ENCODE measurements at regions not wholly inside any gene's neighbourhood (a gene's known extent, or its start where the extent isn't known, plus 50 kb on each side); places are given as distances from the start of the nearest gene placed in this dataset.

- TF ChIP-seq PPARA (CRISPR knock-in tag; IDR thresholded peaks at IDR 0.05; ENCODE audit: borderline replicate concordance) = no peak
- ATAC-seq = peak; percentile 87
These were observed 1111.1 kb downstream of the TAF11L14 start for GRCh38 chr5:18745042-18745987.

DNA sequence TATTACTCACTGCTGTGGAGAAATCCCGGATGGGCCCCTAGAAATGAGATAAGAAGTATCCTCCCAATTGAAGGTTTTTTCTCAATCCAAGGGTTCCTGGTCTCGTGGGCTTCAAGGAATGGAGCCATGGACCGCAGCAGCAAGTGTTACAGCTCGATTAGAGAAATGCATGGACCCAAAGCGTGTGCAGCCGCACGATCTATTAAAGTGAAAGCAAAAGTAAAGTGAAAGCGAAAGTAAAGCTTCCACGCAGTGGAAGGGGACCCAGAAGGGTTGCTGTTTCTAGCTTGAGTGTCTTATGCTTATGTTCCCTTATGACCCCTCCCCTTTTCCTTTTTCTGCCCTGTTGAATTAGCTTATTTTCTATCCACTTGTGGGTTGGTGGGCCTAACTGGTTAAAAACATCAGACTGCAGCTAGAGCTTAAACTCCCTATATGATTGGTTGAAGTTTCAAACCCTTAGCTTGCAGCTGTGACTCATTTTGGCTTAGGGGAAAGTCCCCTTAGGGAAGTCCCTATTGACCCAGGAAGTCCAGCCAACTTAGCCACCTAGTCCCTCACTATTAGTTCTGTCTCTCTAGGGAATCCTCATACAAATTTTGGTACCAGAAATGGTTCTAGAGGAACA lies 1111.8 kb downstream of the TAF11L14 start:
- TF ChIP-seq TCF4 (CRISPR knock-in tag; IDR thresholded peaks at IDR 0.05; ENCODE audit: borderline replicate concordance) = no peak
- TF ChIP-seq ESRRG (CRISPR knock-in tag; IDR thresholded peaks at IDR 0.05) = no peak
- TF ChIP-seq CREB5 (CRISPR knock-in tag; IDR thresholded peaks at IDR 0.05; ENCODE audit: low read depth) = no peak

DNA sequence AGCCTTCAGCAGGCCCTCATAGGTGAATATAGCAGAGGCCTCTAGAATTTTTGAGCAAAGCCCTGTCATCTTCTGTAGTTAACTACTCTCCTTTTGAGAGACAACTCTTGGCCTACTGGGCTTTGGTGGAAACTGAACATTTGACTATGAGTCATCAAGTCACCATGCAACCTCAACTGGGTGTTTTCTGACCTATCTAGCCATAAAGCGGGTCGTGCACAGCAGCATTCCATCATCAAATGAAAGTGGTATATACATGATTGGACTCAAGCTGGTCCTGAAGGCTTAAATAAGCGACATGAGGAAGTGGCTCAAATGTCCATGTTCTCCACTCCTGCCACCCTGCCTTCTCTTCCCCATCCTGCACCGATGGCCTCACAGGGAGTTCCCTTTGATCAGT lies 1115.5 kb downstream of the TAF11L14 start:
- ATAC-seq = no peak
- TF ChIP-seq BACH2 (CRISPR knock-in tag; IDR thresholded peaks at IDR 0.05; ENCODE audit: borderline replicate concordance) (no peak), TOX (CRISPR knock-in tag; IDR thresholded peaks at IDR 0.05; ENCODE audit: borderline replicate concordance) (no peak), ISL1 (CRISPR knock-in tag; IDR thresholded peaks at IDR 0.05) (no peak), ARNTL (CRISPR knock-in tag; IDR thresholded peaks at IDR 0.05; ENCODE audit: borderline replicate concordance, low read depth) (no peak), PATZ1 (CRISPR knock-in tag; IDR thresholded peaks at IDR 0.05; ENCODE audit: borderline replicate concordance) (no peak), TSHZ2 (CRISPR knock-in tag; IDR thresholded peaks at IDR 0.05) (no peak), PPARA (CRISPR knock-in tag; IDR thresholded peaks at IDR 0.05; ENCODE audit: borderline replicate concordance) (no peak), CSDC2 (CRISPR knock-in tag; IDR thresholded peaks at IDR 0.05) (no peak), SNAI2 (CRISPR knock-in tag; IDR thresholded peaks at IDR 0.05) (no peak), RARB (CRISPR knock-in tag; IDR thresholded peaks at IDR 0.05) (no peak), OSR1 (CRISPR knock-in tag; IDR thresholded peaks at IDR 0.05) (no peak), ZC3H10 (CRISPR knock-in tag; IDR thresholded peaks at IDR 0.05) (no peak), ESRRG (CRISPR knock-in tag; IDR thresholded peaks at IDR 0.05) (no peak), ZNF8 (CRISPR knock-in tag; IDR thresholded peaks at IDR 0.05) (no peak), ZFP3 (CRISPR knock-in tag; IDR thresholded peaks at IDR 0.05) (no peak), TCF4 (CRISPR knock-in tag; IDR thresholded peaks at IDR 0.05; ENCODE audit: borderline replicate concordance) (no peak), ZNF565 (CRISPR knock-in tag; conservative IDR thresholded peaks at IDR 0.05; ENCODE audit: low read depth) (no peak), GLIS3 (CRISPR knock-in tag; IDR thresholded peaks at IDR 0.05) (no peak), CREB5 (CRISPR knock-in tag; IDR thresholded peaks at IDR 0.05; ENCODE audit: low read depth) (no peak)

More for the DNA sequence above, 1111.8 kb downstream of the TAF11L14 start:
- ATAC-seq = peak; percentile 81

GRCh38 chr5:18752317-18752716 lies 1118.1 kb downstream of the TAF11L14 start:
- no peak for ATAC-seq
- TF ChIP-seq ZC3H10 (CRISPR knock-in tag; IDR thresholded peaks at IDR 0.05) (no peak), GLIS3 (CRISPR knock-in tag; IDR thresholded peaks at IDR 0.05) (no peak), RARB (CRISPR knock-in tag; IDR thresholded peaks at IDR 0.05) (no peak)
- TF ChIP-seq, protein P1, sequence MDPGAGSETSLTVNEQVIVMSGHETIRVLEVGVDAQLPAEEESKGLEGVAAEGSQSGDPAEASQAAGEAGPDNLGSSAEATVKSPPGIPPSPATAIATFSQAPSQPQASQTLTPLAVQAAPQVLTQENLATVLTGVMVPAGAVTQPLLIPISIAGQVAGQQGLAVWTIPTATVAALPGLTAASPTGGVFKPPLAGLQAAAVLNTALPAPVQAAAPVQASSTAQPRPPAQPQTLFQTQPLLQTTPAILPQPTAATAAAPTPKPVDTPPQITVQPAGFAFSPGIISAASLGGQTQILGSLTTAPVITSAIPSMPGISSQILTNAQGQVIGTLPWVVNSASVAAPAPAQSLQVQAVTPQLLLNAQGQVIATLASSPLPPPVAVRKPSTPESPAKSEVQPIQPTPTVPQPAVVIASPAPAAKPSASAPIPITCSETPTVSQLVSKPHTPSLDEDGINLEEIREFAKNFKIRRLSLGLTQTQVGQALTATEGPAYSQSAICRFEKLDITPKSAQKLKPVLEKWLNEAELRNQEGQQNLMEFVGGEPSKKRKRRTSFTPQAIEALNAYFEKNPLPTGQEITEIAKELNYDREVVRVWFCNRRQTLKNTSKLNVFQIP (CRISPR knock-in tag; IDR thresholded peaks at IDR 0.05; ENCODE audit: borderline replicate concordance, low read depth) = no peak
